ENCODE measurements at regions not wholly inside any gene's neighbourhood (a gene's known extent, or its start where the extent isn't known, plus 50 kb on each side); places are given as distances from the start of the nearest gene placed in this dataset.

- no peak for TF ChIP-seq CTCF (IDR thresholded peaks at IDR 0.05; ENCODE audit: insufficient read depth, low read length)
- no peak for TF ChIP-seq POLR2AphosphoS5 (IDR thresholded peaks at IDR 0.05; ENCODE audit: low read depth)
Observed at GRCh38 chr1:47532921-47533792, 95.3 kb downstream of the FOXD2 start.
